ENCODE measurements at regions not wholly inside any gene's neighbourhood (a gene's known extent, or its start where the extent isn't known, plus 50 kb on each side); places are given as distances from the start of the nearest gene placed in this dataset.

DNA sequence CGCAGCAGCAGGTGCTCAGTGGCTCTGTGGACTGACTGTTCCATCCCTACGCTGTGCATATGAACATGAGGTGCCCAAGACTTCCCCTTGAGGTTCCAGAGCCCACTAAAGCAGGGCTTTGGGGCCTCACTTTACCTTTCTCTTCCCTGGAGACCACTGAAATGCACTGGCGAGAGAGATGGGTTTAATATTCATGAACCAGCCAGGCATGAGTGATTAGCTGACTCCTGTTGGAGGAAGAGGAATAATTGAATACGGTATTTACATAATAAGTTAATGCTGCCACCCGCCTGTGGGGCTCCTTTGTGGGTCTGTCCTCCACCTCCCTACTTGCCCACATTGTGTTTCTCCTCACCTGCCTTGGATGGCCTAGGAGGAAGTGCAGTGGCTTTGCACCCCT is 263.4 kb downstream of the TLE3 start:
- no peaks in the 10 kb centered on the region for H3K79me2 ChIP-seq (ENCODE audit: control insufficient read depth, insufficient read depth, low read length)
- H3K27me3 ChIP-seq (ENCODE audit: control insufficient read depth, extremely low read depth, insufficient read depth, low read length) = peaks cover 31% of the 10 kb centered on the region
- DNase-seq (ENCODE audit: low read depth, low spot score) (no peak), FAIRE-seq (no peak)
- H4K20me1 ChIP-seq (ENCODE audit: control insufficient read depth, extremely low read depth, insufficient read depth, low read length) = no peaks in the 10 kb centered on the region
- no peak overlapping the region for H3K9ac ChIP-seq (ENCODE audit: control insufficient read depth, extremely low read depth, insufficient read depth, low read length)
- H3K27ac ChIP-seq (ENCODE audit: control insufficient read depth, insufficient read depth, low read length) = no peak overlapping the region
- no peak overlapping the region for H2AFZ ChIP-seq (ENCODE audit: control insufficient read depth, low read length)
- dilution Hi-C loops (cut with MboI; ENCODE audit: extremely low pct_ligation_motif_present, low sequenced_read_pairs) = no loop called here
- H3K4me3 ChIP-seq (ENCODE audit: control insufficient read depth in 2 of 3, extremely low read depth in 1 of 3, insufficient read depth in 2 of 3, low read depth in 1 of 3, low read length in 3 of 3) = no peak overlapping the region
- TF ChIP-seq EZH2 (IDR thresholded peaks at IDR 0.05; ENCODE audit: low read length) = no peak
- TF ChIP-seq, protein P1, sequence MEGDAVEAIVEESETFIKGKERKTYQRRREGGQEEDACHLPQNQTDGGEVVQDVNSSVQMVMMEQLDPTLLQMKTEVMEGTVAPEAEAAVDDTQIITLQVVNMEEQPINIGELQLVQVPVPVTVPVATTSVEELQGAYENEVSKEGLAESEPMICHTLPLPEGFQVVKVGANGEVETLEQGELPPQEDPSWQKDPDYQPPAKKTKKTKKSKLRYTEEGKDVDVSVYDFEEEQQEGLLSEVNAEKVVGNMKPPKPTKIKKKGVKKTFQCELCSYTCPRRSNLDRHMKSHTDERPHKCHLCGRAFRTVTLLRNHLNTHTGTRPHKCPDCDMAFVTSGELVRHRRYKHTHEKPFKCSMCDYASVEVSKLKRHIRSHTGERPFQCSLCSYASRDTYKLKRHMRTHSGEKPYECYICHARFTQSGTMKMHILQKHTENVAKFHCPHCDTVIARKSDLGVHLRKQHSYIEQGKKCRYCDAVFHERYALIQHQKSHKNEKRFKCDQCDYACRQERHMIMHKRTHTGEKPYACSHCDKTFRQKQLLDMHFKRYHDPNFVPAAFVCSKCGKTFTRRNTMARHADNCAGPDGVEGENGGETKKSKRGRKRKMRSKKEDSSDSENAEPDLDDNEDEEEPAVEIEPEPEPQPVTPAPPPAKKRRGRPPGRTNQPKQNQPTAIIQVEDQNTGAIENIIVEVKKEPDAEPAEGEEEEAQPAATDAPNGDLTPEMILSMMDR (optimal IDR thresholded peaks at IDR 0.05 in 1 of 3, IDR thresholded peaks at IDR 0.05 in 1 of 3, conservative IDR thresholded peaks at IDR 0.05 in 1 of 3; ENCODE audit: extremely low read depth in 1 of 3, insufficient read depth in 2 of 3, low read length in 3 of 3) = no peak
- no peaks in the 10 kb centered on the region for H3K9me1 ChIP-seq (ENCODE audit: control insufficient read depth, extremely low read depth, insufficient read depth, low read length)
- no peaks in the 10 kb centered on the region for H3K36me3 ChIP-seq (ENCODE audit: control insufficient read depth in 2 of 2, extremely low read depth in 1 of 2, insufficient read depth in 2 of 2, low read length in 2 of 2)
- no peaks in the 10 kb centered on the region for H3K4me1 ChIP-seq (ENCODE audit: control insufficient read depth, extremely low read depth, insufficient read depth, low read length)
- no peak overlapping the region for H3K4me2 ChIP-seq (ENCODE audit: control insufficient read depth, extremely low read depth, insufficient read depth, low read depth, low read length)
- no peaks in the 10 kb centered on the region for H3K9me3 ChIP-seq (ENCODE audit: control insufficient read depth, low read depth, low read length)

- dilution Hi-C loops (cut with MboI; ENCODE audit: extremely low pct_ligation_motif_present, low sequenced_read_pairs) = no loop called here
- H3K4me1 ChIP-seq (ENCODE audit: control insufficient read depth, extremely low read depth, insufficient read depth, low read length) = no peaks in the 10 kb centered on the region
- no peaks in the 10 kb centered on the region for H3K79me2 ChIP-seq (ENCODE audit: control insufficient read depth, insufficient read depth, low read length)
- no peak overlapping the region for H3K27ac ChIP-seq (ENCODE audit: control insufficient read depth, insufficient read depth, low read length)
- no peaks in the 10 kb centered on the region for H3K9me3 ChIP-seq (ENCODE audit: control insufficient read depth, low read depth, low read length)
- no peaks in the 10 kb centered on the region for H4K20me1 ChIP-seq (ENCODE audit: control insufficient read depth, extremely low read depth, insufficient read depth, low read length)
- H3K9me1 ChIP-seq (ENCODE audit: control insufficient read depth, extremely low read depth, insufficient read depth, low read length) = no peaks in the 10 kb centered on the region
- peaks cover 31% of the 10 kb centered on the region for H3K27me3 ChIP-seq (ENCODE audit: control insufficient read depth, extremely low read depth, insufficient read depth, low read length)
- no peaks in the 10 kb centered on the region for H3K36me3 ChIP-seq (ENCODE audit: control insufficient read depth in 2 of 2, extremely low read depth in 1 of 2, insufficient read depth in 2 of 2, low read length in 2 of 2)
- H3K4me2 ChIP-seq (ENCODE audit: control insufficient read depth, extremely low read depth, insufficient read depth, low read depth, low read length) = no peak overlapping the region
- DNase-seq (ENCODE audit: low read depth, low spot score) (no peak), FAIRE-seq (no peak)
- H3K4me3 ChIP-seq (ENCODE audit: control insufficient read depth in 2 of 3, extremely low read depth in 1 of 3, insufficient read depth in 2 of 3, low read depth in 1 of 3, low read length in 3 of 3) = no peak overlapping the region
- no peak overlapping the region for H3K9ac ChIP-seq (ENCODE audit: control insufficient read depth, extremely low read depth, insufficient read depth, low read length)
- TF ChIP-seq, protein P1 (optimal IDR thresholded peaks at IDR 0.05 in 1 of 3, IDR thresholded peaks at IDR 0.05 in 1 of 3, conservative IDR thresholded peaks at IDR 0.05 in 1 of 3; ENCODE audit: extremely low read depth in 1 of 3, insufficient read depth in 2 of 3, low read length in 3 of 3) = no peak
- no peak for TF ChIP-seq EZH2 (IDR thresholded peaks at IDR 0.05; ENCODE audit: low read length)
- H2AFZ ChIP-seq (ENCODE audit: control insufficient read depth, low read length) = no peak overlapping the region
Observed at GRCh38 chr15:69834761-69835160, 263.0 kb downstream of the TLE3 start.

Measured in keratinocyte (primary cell).